HepG2 (cell line): ENCODE measurements at regions not wholly inside any gene's neighbourhood (a gene's known extent, or its start where the extent isn't known, plus 50 kb on each side); places are given as distances from the start of the nearest gene placed in this dataset.
A peak's percentile ranks its signal among the peaks of the same experiment; 100 is the strongest.

Experiments
- ATAC-seq: fragments of 200-7000 bp; cut with Tn5 transposase; 3 replicates; pipeline ENCODE4 v1.9.1; 2020; ENCODE audit warnings: mild to moderate bottlenecking, moderate library complexity
- BruUV-seq: library from RNA; stranded (reverse); fragments of 400-500 nt; replicated peaks from 2 replicates; lab custom pipeline; 2021; lab: Mats Ljungman, UMichigan
- CTCF ChIA-PET: fragments of 300-600 bp; formaldehyde crosslinking; extraction: SDS; loops from one replicate; lab custom pipeline; 2021; ENCODE audit warnings: low total read pairs, inconsistent platforms, low intra/inter-chr PET ratio; lab: Yijun Ruan, JAX
- POLR2A ChIA-PET: fragments of 350-600 bp; sonication (Branson Sonifier 250); formaldehyde crosslinking; loops from one replicate; lab custom pipeline; 2020; ENCODE audit warnings: antibody characterized with exemption, inconsistent platforms; lab: Yijun Ruan, JAX
- DNase-seq: peaks from one replicate; pipeline ENCODE4 v3.0.0-alpha.2; 2015; ENCODE audit warnings: low spot score
- FAIRE-seq: peaks from 3 replicates; lab custom pipeline; 2011; peaks lifted over from hg19 to GRCh38; lab: Jason Lieb, UNC
- H2AFZ ChIP-seq: one replicate; pipeline ENCODE4 v1.6.1; 2011; ENCODE audit warnings: low read length, inconsistent platforms
- H3K27ac ChIP-seq: fragments of 300-600 bp; 3 replicates; pipeline ENCODE4 v1.8.0; 2011; ENCODE audit warnings: mixed run types, mild to moderate bottlenecking, mixed read lengths, low read length, inconsistent platforms; ENCODE audit not compliant: insufficient read depth; ENCODE audit errors: extremely low read length
- H3K27me3 ChIP-seq, 2 experiments: fragments of 200-600 bp in 1 of 2; 2 replicates in 1 of 2; 3 replicates in 1 of 2; pipeline versions ENCODE4 v1.6.0 to v1.8.0; 2011; ENCODE audit warnings: low read length in 2 of 2, mild to moderate bottlenecking in 2 of 2, moderate library complexity in 2 of 2, inconsistent platforms in 1 of 2; ENCODE audit not compliant: insufficient read depth in 2 of 2, control insufficient read depth in 1 of 2
- H3K36me3 ChIP-seq, 2 experiments: fragments of 200-600 bp in 1 of 2; replicated peaks in 1 of 2; 2 replicates in 1 of 2; 3 replicates in 1 of 2; pipeline versions ENCODE4 v1.5.1 to v1.8.0; 2011; ENCODE audit warnings: low read length in 2 of 2, inconsistent platforms in 1 of 2; ENCODE audit not compliant: insufficient read depth in 2 of 2, control insufficient read depth in 1 of 2
- H3K4me1 ChIP-seq: 2 replicates; pipeline ENCODE4 v1.5.1; 2012; ENCODE audit warnings: low read length, inconsistent platforms; ENCODE audit not compliant: insufficient read depth
- H3K4me2 ChIP-seq: 2 replicates; pipeline ENCODE4 v1.6.0; 2011; ENCODE audit warnings: low read depth, low read length, inconsistent platforms
- H3K4me3 ChIP-seq, 3 experiments: fragments of 200-600 bp in 1 of 3; sonication (generic), shearing (Covaris generic) in 1 of 3; replicated peaks in 1 of 3; 2 replicates each; pipeline ENCODE4 v1.5.1; 2011 to 2016; ENCODE audit warnings: low read length in 3 of 3, inconsistent platforms in 2 of 3, low read depth in 2 of 3, mild to moderate bottlenecking in 2 of 3, control low read depth in 1 of 3, mixed read lengths in 1 of 3; ENCODE audit not compliant: insufficient read depth in 1 of 3
- H3K79me2 ChIP-seq: one replicate; pipeline ENCODE4 v1.6.1; 2011; ENCODE audit warnings: low read length, inconsistent platforms; ENCODE audit not compliant: insufficient read depth
- H3K9ac ChIP-seq: 2 replicates; pipeline ENCODE4 v1.6.0; 2011; ENCODE audit warnings: mild to moderate bottlenecking, low read depth, low read length, inconsistent platforms; ENCODE audit not compliant: insufficient read depth
- H3K9me3 ChIP-seq: 2 replicates; pipeline ENCODE4 v1.5.1; 2012; ENCODE audit warnings: mild to moderate bottlenecking, low read length
- H4K20me1 ChIP-seq: 2 replicates; pipeline ENCODE4 v1.6.0; 2011; ENCODE audit warnings: inconsistent platforms, mild to moderate bottlenecking, low read length, moderate library complexity; ENCODE audit not compliant: insufficient read depth
- ATF1 ChIP-seq: IDR thresholded peaks from 2 replicates; pipeline ENCODE4 v1.6.1; 2016; ENCODE audit warnings: mild to moderate bottlenecking, control low read depth
- CEBPG ChIP-seq: IDR thresholded peaks from 2 replicates; pipeline ENCODE4 v1.6.1; 2016
- FOXO1 ChIP-seq: sonication (generic); formaldehyde crosslinking; IDR thresholded peaks from 2 replicates; pipeline ENCODE4 v1.4.0; 2020; ENCODE audit warnings: missing genetic modification reagents
- GTF3A ChIP-seq: sonication (generic); formaldehyde crosslinking; conservative IDR thresholded peaks from 2 replicates; pipeline ENCODE4 v1.4.0; 2020; ENCODE audit warnings: mild to moderate bottlenecking, missing genetic modification reagents
- HDAC1 ChIP-seq: sonication (generic); formaldehyde crosslinking; IDR thresholded peaks from 2 replicates; pipeline ENCODE4 v1.5.1; 2020; ENCODE audit warnings: mild to moderate bottlenecking, missing genetic modification reagents
- JUND ChIP-seq: sonication (generic); formaldehyde crosslinking; IDR thresholded peaks from 2 replicates; pipeline ENCODE4 v1.8.0; 2022; ENCODE audit warnings: mild to moderate bottlenecking, missing genetic modification reagents
- MZF1 ChIP-seq: sonication (generic); formaldehyde crosslinking; IDR thresholded peaks from 2 replicates; pipeline ENCODE4 v1.8.1; 2023; ENCODE audit warnings: mild to moderate bottlenecking, missing genetic modification reagents, borderline replicate concordance
- PHF21A ChIP-seq: sonication (generic); formaldehyde crosslinking; IDR thresholded peaks from 2 replicates; pipeline ENCODE4 v1.5.0; 2020; ENCODE audit warnings: mild to moderate bottlenecking, missing genetic modification reagents
- REPIN1 ChIP-seq: sonication (generic); formaldehyde crosslinking; IDR thresholded peaks from 2 replicates; pipeline ENCODE4 v1.8.0; 2022; ENCODE audit warnings: missing genetic modification reagents, low read depth, mild to moderate bottlenecking, borderline replicate concordance
- WGBS: methylation state at CpG from one replicate; pipeline ENCODE4 v1.1.6; 2017; ENCODE audit warnings: low lambda C conversion rate; 5-methylcytosine and 5-hydroxymethylcytosine counted together
- in situ Hi-C: cut with HindIII; loops from 2 replicates; pipeline ENCODE4 v1.10.0; 2017; ENCODE audit warnings: low pct_unique_long_range_greater_than_20kb; ENCODE audit not compliant: extremely low pct_ligation_motif_present
- intact Hi-C: fragments of 100-400 bp; cut with micrococcal nuclease; formaldehyde crosslinking; loops from one replicate; pipeline ENCODE4 v1.10.0; 2022; ENCODE audit not compliant: unreplicated experiment
- TF ChIP-seq, protein P1 (sequence below): sonication (generic); formaldehyde crosslinking; IDR thresholded peaks from 2 replicates; pipeline ENCODE4 v1.4.0; 2020; ENCODE audit warnings: missing genetic modification reagents
- TF ChIP-seq, protein P2 (sequence below): sonication (generic); formaldehyde crosslinking; conservative IDR thresholded peaks from 2 replicates; pipeline ENCODE4 v1.4.0; 2020; ENCODE audit warnings: mild to moderate bottlenecking, missing genetic modification reagents, moderate library complexity
- TF ChIP-seq, protein P3 (sequence below): sonication (generic); formaldehyde crosslinking; IDR thresholded peaks from 2 replicates; pipeline ENCODE4 v1.5.1; 2020; ENCODE audit warnings: mild to moderate bottlenecking, missing genetic modification reagents, borderline replicate concordance

DNA sequence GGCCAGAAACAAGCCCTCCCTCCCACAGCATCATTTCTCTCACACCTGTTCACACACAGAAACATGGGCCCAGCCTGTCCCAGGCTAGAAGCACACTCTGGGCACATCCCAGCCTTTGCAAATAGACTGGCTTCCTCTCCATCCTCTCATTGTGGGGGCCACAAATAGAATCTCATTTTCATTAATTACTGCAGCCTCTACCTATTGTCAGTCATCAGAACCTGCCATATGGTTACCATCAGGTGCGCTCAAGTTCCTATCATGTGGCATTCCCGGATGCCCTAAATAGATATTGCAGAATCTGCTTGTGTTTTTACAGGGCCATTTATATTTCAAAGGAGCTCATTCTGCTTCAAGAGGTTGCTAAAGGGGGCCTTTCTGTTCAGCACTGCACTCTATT, 460.7 kb downstream of the BCL11A start (continued):
- TF ChIP-seq, protein P1, sequence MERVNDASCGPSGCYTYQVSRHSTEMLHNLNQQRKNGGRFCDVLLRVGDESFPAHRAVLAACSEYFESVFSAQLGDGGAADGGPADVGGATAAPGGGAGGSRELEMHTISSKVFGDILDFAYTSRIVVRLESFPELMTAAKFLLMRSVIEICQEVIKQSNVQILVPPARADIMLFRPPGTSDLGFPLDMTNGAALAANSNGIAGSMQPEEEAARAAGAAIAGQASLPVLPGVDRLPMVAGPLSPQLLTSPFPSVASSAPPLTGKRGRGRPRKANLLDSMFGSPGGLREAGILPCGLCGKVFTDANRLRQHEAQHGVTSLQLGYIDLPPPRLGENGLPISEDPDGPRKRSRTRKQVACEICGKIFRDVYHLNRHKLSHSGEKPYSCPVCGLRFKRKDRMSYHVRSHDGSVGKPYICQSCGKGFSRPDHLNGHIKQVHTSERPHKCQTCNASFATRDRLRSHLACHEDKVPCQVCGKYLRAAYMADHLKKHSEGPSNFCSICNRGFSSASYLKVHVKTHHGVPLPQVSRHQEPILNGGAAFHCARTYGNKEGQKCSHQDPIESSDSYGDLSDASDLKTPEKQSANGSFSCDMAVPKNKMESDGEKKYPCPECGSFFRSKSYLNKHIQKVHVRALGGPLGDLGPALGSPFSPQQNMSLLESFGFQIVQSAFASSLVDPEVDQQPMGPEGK (CRISPR knock-in tag) = no peak
- TF ChIP-seq FOXO1 (CRISPR knock-in tag) = no peak
- no peak for TF ChIP-seq MZF1 (CRISPR knock-in tag)

DNA sequence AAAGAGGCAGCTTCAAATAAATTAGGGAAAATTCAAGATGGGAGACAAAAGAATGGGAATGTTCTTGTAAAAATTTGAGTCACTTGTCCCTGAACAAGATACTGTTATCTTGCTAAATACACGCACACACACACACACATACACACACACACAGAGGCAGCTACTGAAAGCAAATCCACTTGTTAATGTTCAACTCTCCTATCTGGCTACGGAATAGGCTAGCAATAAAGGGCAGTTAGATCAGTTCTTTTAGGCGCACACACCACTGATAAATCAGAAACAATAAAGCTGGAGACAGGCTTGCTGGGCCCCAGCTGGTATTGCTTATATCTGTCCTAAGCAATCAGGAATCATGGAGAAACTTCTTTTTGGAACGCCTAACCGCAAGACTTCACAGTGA, 461.6 kb downstream of the BCL11A start:
- FAIRE-seq = peak; percentile 49
- DNase-seq = peak; percentile 48
- Histone ChIP-seq H3K27ac (no peak overlapping the region), H3K79me2 (no peaks in the 10 kb centered on the region), H3K27me3 (peaks cover 0 to 8% of the 10 kb centered on the region in 2 experiments; a peak in 1 of 5 replicates), H4K20me1 (no peaks in the 10 kb centered on the region), H3K4me2 (no peak overlapping the region), H3K4me1 (peaks cover 35% of the 10 kb centered on the region), H3K9me3 (no peaks in the 10 kb centered on the region), H3K36me3 (no peaks in the 10 kb centered on the region), H2AFZ (no peak overlapping the region), H3K9ac (no peak overlapping the region), H3K4me3 (no peak overlapping the region)
- ChIA-PET CTCF (no interaction called here), POLR2A (no interaction called here)
- intact Hi-C loops (no loop called here), in situ Hi-C loops (no loop called here)
- no TSS peak for BruUV-seq
- peak; percentile 44 for ATAC-seq
- 27% methylated on average over 5 of the region's 5 CpGs for WGBS
- TF ChIP-seq REPIN1 = peak; percentile 66; the same call in 1 of the 2 replicates
- 0 out of 2 replicates have a peak, but pooled peaks have one; percentile 19 for TF ChIP-seq HDAC1 (CRISPR knock-in tag)
- no peak for TF ChIP-seq GTF3A
- TF ChIP-seq JUND (CRISPR knock-in tag) = no peak
- 0 out of 2 replicates have a peak, but pooled peaks have one; percentile 35 for TF ChIP-seq PHF21A (CRISPR knock-in tag)
- TF ChIP-seq, protein P2, sequence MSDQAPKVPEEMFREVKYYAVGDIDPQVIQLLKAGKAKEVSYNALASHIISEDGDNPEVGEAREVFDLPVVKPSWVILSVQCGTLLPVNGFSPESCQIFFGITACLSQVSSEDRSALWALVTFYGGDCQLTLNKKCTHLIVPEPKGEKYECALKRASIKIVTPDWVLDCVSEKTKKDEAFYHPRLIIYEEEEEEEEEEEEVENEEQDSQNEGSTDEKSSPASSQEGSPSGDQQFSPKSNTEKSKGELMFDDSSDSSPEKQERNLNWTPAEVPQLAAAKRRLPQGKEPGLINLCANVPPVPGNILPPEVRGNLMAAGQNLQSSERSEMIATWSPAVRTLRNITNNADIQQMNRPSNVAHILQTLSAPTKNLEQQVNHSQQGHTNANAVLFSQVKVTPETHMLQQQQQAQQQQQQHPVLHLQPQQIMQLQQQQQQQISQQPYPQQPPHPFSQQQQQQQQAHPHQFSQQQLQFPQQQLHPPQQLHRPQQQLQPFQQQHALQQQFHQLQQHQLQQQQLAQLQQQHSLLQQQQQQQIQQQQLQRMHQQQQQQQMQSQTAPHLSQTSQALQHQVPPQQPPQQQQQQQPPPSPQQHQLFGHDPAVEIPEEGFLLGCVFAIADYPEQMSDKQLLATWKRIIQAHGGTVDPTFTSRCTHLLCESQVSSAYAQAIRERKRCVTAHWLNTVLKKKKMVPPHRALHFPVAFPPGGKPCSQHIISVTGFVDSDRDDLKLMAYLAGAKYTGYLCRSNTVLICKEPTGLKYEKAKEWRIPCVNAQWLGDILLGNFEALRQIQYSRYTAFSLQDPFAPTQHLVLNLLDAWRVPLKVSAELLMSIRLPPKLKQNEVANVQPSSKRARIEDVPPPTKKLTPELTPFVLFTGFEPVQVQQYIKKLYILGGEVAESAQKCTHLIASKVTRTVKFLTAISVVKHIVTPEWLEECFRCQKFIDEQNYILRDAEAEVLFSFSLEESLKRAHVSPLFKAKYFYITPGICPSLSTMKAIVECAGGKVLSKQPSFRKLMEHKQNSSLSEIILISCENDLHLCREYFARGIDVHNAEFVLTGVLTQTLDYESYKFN = peak; percentile 11; the same call in 1 of the 2 replicates
- 0 out of 2 replicates have a peak, but pooled peaks have one; percentile 14 for TF ChIP-seq CEBPG (CRISPR knock-in tag)
- TF ChIP-seq, protein P3, sequence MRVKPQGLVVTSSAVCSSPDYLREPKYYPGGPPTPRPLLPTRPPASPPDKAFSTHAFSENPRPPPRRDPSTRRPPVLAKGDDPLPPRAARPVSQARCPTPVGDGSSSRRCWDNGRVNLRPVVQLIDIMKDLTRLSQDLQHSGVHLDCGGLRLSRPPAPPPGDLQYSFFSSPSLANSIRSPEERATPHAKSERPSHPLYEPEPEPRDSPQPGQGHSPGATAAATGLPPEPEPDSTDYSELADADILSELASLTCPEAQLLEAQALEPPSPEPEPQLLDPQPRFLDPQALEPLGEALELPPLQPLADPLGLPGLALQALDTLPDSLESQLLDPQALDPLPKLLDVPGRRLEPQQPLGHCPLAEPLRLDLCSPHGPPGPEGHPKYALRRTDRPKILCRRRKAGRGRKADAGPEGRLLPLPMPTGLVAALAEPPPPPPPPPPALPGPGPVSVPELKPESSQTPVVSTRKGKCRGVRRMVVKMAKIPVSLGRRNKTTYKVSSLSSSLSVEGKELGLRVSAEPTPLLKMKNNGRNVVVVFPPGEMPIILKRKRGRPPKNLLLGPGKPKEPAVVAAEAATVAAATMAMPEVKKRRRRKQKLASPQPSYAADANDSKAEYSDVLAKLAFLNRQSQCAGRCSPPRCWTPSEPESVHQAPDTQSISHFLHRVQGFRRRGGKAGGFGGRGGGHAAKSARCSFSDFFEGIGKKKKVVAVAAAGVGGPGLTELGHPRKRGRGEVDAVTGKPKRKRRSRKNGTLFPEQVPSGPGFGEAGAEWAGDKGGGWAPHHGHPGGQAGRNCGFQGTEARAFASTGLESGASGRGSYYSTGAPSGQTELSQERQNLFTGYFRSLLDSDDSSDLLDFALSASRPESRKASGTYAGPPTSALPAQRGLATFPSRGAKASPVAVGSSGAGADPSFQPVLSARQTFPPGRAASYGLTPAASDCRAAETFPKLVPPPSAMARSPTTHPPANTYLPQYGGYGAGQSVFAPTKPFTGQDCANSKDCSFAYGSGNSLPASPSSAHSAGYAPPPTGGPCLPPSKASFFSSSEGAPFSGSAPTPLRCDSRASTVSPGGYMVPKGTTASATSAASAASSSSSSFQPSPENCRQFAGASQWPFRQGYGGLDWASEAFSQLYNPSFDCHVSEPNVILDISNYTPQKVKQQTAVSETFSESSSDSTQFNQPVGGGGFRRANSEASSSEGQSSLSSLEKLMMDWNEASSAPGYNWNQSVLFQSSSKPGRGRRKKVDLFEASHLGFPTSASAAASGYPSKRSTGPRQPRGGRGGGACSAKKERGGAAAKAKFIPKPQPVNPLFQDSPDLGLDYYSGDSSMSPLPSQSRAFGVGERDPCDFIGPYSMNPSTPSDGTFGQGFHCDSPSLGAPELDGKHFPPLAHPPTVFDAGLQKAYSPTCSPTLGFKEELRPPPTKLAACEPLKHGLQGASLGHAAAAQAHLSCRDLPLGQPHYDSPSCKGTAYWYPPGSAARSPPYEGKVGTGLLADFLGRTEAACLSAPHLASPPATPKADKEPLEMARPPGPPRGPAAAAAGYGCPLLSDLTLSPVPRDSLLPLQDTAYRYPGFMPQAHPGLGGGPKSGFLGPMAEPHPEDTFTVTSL (CRISPR knock-in tag) = peak; percentile 24; the same call in 1 of the 2 replicates
- 0 out of 2 replicates have a peak, but pooled peaks have one; percentile 19 for TF ChIP-seq ATF1 (CRISPR knock-in tag)
